Neural progenitor cell (in vitro differentiated cells): ENCODE measurements at regions not wholly inside any gene's neighbourhood (a gene's known extent, or its start where the extent isn't known, plus 50 kb on each side); places are given as distances from the start of the nearest gene placed in this dataset.

ENCODE experiments used
- EZH2 ChIP-seq: fragments of 200-600 bp; sonication (generic); IDR thresholded peaks from 2 replicates; pipeline ENCODE4 v1.6.1; 2017; ENCODE audit warnings: antibody characterized with exemption, mild to moderate bottlenecking, moderate library complexity
- EZH2phosphoT487 ChIP-seq: fragments of 200-600 bp; sonication (generic); IDR thresholded peaks from 2 replicates; pipeline ENCODE4 v1.6.1; 2017; ENCODE audit warnings: antibody characterized with exemption
- TF ChIP-seq, protein P1 (sequence below): fragments of 200-600 bp; sonication (generic); IDR thresholded peaks from 2 replicates; pipeline ENCODE4 v1.5.1; 2017; ENCODE audit warnings: antibody characterized with exemption, mild to moderate bottlenecking

DNA sequence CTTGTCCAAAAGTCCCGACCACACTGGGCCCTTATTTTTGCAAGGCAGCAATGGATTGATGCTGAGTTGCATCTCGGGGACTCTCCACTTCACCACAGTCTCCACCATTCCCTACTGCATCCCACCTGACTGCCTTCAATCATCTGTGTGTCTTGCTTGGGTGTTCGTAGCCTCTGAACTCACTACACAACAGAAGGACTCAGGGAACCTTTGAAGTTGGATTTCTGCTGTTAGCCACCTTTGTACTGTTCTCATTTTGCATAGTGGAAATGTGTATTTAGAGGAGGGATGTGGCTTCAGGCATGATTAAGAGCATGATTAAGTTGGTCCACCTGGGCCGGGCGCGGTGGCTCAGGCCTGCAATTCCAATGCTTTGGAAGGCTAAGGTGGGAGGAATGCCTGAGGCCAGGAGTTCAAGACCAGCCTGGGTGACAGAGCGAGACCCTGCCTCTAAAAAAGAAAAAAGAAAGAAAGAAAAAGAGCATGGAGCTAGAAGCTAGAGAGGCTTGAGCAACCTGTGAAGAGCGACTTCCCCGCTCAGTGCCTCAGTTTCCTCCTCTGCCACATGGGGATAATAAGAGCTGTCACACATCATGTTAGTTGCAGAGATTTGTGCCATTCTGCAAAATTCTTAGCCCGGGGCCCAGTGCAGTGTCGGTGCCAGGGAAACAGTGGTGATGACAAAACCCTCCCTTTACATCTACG, 121.3 kb upstream of the PTPN1 start:
- TF ChIP-seq EZH2: no peak
- TF ChIP-seq, protein P1, sequence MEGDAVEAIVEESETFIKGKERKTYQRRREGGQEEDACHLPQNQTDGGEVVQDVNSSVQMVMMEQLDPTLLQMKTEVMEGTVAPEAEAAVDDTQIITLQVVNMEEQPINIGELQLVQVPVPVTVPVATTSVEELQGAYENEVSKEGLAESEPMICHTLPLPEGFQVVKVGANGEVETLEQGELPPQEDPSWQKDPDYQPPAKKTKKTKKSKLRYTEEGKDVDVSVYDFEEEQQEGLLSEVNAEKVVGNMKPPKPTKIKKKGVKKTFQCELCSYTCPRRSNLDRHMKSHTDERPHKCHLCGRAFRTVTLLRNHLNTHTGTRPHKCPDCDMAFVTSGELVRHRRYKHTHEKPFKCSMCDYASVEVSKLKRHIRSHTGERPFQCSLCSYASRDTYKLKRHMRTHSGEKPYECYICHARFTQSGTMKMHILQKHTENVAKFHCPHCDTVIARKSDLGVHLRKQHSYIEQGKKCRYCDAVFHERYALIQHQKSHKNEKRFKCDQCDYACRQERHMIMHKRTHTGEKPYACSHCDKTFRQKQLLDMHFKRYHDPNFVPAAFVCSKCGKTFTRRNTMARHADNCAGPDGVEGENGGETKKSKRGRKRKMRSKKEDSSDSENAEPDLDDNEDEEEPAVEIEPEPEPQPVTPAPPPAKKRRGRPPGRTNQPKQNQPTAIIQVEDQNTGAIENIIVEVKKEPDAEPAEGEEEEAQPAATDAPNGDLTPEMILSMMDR: no peak
- TF ChIP-seq EZH2phosphoT487: no peak
